GM20000 (cell line): ENCODE measurements at regions not wholly inside any gene's neighbourhood (a gene's known extent, or its start where the extent isn't known, plus 50 kb on each side); places are given as distances from the start of the nearest gene placed in this dataset.

ENCODE experiments used
- DNase-seq: peaks from one replicate; pipeline ENCODE4 v3.0.0; 2012; ENCODE audit warnings: low spot score
- CTCF ChIP-seq: IDR thresholded peaks from 2 replicates; pipeline ENCODE4 v1.5.1; 2012; ENCODE audit warnings: mild to moderate bottlenecking, control low read depth; ENCODE audit errors: extremely low read depth, missing control alignments

DNA sequence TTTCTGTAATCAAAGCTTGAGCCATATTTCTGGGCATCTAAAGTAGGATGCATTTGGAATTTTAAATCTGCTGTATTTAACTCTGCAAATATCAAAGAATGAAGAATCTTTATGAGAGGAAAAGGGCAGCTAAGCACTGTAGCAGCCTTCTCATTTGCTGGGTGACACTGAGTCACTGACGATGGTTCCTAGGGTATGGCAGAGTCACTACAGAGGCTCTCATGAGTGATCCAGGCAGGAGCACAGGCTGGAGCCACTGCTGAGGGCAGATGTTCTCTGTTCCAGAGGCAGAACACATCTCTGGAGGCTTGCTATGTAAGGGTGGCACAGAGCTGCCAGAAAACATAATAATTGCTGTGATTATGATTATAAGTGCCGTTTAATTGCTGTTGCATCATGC lies 340.7 kb upstream of the HTR2A start:
- TF ChIP-seq CTCF = no peak
- DNase-seq = no peak

GRCh38 chr13:47233734-47234133 lies 336.9 kb upstream of the HTR2A start:
- TF ChIP-seq CTCF = no peak
- no peak for DNase-seq

- no peak for TF ChIP-seq CTCF
- no peak for DNase-seq
Observed at GRCh38 chr13:47232516-47232915, 335.7 kb upstream of the HTR2A start.

DNA sequence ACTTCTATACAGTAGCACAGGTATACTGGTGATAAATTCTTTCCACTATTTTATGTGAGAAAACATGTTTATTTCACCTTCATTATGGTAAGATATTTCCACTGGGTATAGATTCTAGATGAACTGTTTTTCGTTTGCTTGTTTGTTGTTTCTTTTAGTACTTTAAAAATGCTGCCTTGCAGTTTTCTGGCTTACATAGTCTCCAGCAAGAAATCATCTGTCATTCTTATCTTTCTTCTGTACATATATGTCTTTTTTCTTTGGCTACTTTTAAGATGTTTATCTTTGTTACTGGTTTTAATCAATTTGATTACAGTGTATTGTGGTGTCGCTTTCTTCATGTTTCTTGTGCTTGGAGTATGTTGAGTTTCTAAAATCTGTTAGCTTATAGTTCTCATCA lies 333.3 kb upstream of the HTR2A start:
- TF ChIP-seq CTCF = no peak
- DNase-seq = no peak

GRCh38 chr13:47226516-47226915 lies 329.7 kb upstream of the HTR2A start:
- no peak for DNase-seq
- TF ChIP-seq CTCF = no peak

DNA sequence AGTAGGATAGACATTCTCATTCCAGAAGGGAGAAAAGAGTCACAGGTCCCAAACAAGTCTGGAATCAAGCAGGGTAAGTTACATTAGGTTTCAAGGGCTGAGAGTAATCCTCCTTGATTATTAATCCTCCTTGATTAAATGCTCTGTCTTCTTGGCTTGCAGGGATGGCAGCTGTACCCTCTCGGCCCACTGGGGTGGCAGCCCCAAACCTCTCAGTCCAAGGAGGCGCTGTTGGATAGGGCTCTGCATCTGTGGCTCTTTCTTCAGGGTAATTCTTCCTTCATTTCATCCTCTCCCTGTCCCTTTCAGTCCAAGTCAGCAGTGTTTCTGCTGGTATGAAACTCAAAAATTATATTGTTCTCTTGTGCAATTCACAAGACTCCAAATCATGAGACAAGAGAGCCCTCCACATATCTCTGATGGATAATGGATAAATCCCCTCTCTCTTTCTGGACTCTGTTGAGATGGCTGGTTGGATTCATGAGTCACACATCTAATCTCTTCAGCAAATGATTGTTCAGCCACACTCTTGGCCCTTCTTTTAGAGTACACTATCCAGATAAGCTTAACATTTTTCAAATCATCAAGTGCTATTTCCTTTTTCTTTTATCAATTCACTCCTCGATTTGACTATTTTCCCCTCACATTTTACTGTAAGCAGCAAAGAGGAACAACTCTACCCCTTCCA lies 323.7 kb upstream of the HTR2A start:
- TF ChIP-seq CTCF = no peak
- no peak for DNase-seq

- no peak for DNase-seq
- no peak for TF ChIP-seq CTCF
Observed at GRCh38 chr13:47218611-47219010, 321.8 kb upstream of the HTR2A start.
